Suppressor macrophage treated with lipopolysaccharide for 1 hour (primary cell): ENCODE measurements at regions not wholly inside any gene's neighbourhood (a gene's known extent, or its start where the extent isn't known, plus 50 kb on each side); places are given as distances from the start of the nearest gene placed in this dataset.
"Not testable (repeated sequence)": the region's sequence is repeated elsewhere in the genome, so short reads cannot be mapped to it uniquely, and the experiment has no call there.

Source experiments
- DNase-seq, 3 donors: peaks; one replicate each; pipeline ENCODE4 v3.0.0-alpha.2; 2020 to 2022

DNA sequence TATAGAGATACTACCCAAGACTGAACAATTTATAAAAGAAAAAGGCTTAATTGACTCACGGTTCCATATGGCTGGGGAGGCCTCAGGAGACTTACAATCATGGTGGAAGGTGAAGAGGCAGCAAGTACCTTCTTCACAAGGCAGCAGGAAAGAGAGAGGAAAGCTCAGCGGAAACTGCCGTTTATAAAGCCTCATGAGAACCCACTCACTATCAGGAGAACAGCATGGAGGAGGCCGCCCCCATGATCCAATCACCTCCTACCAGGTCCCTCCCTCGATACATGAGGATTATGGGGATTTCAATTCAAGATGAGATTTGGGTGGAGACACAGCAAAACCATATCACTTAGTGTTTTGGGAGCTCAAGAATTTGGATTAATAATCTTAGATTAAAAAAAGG lies 240.2 kb downstream of the UACA start:
- no peak for DNase-seq

DNA sequence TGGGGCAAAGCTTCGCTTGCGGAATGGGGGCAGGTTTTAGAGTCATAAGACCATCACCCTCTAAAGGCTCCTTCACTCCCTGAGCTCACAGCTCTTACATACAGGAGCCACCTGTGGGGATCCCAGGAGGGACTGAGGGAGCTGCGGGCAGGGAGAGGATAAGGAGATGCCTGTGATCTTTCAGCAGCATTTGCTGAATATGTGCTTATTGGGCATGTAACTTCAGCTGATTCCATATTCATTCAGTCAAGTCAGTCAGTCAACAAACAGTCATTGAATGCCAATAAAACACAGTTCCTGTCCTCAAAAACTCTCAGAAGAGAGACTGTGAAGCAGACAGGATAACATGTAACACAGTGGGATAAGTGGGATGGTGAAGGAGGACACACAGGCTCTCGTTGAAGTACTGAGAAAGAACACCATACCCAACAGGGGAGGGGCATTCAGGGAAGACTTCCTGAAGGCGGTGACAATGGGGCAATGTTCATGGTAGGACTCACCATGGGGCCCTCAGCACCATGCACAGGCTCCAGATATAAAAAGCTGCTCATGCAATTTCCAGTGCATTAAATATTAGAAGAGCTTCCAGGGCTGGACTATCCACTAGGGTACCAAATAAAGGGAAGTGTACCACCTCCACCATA lies 240.9 kb downstream of the UACA start:
- no peak for DNase-seq

DNA sequence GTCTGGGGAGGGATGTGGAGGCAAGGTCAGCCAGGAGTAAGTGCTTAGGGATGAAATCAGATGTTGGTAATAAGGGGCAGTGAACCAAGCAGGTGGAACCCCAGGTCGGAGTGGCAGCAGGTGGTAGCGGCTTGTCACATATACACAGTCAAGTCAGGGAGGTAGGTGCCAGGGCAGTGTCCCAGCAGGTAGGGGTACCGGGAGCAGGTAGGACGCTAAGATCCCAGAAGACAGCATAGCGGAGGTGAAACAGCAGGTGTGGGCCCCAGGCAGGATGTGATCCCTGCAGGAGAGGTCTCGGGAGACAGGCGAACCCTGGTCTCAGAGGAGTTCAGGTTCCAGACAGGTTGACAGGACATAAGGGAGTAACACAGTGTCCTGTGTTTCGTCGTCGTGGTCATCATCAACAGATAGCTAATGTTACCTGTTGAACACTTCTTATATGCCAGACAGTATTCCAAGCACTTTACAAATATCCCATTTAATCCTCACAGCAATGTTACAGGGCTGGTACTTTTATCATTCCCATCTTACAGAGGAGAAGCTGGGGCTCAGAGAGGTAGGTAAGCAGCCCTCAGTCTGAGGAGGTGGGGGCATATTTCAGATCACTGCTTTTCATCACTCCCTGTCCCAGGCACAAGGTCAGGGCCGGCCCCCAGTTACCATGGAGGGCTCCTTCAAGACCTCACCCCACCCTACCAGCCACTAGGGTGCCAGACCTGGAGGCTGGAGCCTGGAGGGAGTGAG lies 241.6 kb downstream of the UACA start:
- no peak for DNase-seq

DNA sequence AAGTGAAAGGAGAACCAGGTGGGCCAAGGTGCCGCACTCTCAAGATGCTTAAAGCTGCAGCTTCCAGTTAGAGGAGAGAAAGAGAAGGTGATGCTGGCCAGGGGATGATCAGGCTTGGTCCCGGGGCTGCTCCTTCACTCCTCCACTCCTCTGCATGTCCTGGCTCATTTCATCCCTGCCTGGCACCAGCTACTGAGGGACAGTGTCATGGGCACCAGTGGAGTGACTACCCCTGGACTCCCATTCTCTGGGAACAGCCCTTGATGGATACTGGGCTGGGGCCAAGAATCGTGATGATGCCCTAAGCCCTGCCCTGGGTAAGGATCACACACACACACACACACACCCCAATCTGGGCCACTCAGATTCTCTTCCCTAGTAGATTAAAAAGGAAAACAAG lies 243.7 kb downstream of the UACA start:
- DNase-seq = no peak

DNA sequence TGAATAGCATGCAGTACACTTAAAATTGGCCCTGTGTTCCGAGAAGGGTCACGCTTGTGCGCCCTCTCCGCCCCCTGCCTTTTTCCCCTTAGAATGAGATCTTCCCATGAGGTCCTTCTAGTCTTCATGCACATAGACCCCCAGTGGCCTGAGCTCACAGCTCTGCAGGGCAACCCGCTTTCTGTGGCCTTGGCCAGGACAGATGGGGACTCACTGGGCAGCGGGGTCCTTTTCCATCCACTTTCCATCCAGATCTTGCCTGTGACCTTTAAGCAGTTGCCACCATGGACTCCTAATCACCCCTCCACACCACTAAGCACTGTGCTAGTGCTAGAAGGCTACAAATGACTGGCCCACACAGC lies 244.4 kb downstream of the UACA start:
- no peak for DNase-seq

DNA sequence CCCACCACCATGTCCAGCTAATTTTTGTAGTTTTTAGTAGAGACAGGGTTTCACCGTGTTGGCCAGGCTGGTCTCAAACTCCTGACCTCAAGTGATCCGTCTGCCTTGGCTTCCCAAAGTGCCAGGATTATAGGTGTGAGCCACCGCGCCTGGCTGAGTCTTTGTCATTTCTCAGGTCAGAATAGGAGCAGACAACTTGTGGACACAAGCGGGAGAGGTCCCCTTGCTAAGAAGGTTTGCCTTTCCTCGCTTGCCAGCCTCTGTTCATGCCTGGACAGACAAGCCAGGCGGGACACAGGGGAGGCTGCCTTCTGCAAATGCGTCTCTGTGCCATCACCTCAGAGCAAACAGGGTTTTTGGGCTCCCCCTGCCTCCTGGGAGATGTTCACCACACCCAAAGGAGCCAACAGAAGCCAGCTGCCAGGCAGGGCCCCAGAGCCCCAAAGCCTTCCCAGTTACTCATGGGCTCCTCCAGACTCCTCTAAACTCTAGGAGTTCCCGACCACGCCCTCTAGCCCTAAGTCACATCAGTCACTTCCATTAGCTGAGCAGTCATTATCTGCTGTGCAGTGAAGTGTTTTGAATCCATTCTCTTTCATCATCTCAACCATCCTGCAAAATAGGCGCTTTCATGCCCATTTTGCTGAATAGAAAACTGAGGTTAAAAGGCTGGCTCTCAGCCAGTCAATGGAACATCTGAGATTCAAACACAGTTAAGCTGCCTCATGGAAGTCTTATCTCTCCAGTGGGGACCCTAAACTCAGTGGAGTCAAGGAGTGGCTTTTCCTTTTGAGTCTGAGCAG lies 245.0 kb downstream of the UACA start:
- peak; percentile 24 to 44 (median 35) for DNase-seq

DNA sequence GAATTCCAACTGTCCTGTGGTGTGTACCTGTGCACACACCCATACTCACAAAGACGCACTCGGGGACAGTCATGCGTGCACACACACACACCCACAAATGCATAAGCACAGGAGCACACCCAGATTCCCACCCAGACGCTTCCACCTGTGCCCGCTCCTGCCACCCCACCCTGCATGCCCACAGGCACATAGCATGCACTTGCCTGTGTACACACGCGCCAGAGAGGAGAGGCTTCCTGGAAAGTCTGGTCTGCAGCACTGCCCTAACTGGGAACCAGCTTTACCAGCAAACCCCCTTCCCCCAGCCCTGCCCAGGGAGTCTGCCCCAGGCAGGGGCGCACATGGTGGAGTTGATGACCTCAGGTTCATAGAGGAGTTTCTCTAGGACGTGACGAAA lies 246.2 kb downstream of the UACA start:
- no peak for DNase-seq

DNA sequence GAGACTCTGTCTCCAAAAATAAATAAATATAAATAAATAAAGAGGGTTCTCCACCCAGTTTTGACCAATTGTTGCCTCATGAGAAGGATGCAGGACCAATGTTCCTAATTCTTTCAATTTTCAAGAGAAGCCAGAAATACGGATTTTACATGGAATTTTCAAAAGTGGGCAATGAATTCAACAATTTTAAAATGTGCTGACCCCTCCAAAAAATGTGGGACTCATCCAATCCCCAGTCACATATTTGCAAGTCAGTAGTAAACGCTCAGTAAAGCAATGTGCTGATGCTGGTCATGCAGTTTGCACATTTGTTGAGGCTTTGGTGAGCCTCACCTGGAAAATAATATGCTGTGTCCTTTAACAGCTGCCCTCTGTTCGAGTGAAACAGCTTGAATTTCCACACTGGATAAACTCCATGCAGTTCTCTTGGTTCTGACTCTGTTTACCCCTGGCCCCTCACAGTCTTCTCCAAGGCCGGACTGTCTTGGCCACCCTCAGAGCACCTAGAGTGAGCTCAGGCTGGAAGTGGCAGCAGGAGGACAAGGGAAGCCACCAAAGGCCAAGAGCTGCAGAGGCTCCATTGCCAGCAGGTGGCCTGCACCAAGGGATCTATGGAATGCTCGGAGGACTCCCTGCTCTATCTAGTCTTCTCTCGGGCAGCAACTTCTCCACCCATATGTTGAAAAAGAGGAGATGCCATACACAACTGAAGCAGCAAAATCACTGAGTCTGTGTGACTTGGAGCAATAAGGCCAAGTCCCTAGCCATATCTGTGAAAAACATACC lies 246.8 kb downstream of the UACA start:
- DNase-seq = no peak

DNA sequence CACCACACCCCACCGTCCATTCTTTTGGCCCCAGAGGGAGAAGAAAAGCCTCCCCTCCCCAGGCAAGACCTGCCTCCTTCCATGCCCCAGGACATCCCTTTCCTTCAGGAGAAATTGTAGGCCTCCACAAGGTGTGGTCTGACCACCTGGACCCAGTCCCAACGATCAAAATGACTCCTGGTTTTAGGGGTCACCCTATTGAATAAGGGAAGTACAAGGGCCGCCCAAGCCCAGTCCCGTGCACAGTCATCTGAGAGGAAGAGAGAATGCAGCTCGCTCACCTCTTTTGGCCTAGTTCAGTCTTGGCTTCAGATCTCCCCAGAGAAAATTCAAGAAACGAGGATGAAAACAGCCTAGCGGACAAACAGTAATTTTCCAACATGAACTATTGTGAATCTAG lies 249.1 kb downstream of the UACA start:
- peak in 2 of 3 donors; percentile 27 to 31 for DNase-seq

DNA sequence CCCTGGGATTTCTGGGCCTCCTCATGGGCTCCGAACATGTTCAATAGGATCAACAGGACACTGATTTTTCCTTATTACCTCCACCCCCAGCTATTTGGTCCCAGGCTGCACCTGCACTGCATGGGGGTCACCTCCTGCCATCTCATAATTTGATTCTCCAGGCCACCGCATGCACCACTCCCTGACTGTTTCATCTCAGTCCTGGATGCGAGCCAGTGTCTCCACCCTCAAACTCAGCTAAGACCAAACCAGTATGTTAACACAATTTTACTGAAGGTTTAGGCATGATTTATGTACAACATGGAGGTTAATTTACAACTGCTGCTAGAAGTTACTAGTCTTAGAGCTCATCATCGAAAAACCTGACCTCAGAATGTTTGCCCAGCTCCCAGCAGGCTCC lies 249.5 kb downstream of the UACA start:
- no peak for DNase-seq

DNA sequence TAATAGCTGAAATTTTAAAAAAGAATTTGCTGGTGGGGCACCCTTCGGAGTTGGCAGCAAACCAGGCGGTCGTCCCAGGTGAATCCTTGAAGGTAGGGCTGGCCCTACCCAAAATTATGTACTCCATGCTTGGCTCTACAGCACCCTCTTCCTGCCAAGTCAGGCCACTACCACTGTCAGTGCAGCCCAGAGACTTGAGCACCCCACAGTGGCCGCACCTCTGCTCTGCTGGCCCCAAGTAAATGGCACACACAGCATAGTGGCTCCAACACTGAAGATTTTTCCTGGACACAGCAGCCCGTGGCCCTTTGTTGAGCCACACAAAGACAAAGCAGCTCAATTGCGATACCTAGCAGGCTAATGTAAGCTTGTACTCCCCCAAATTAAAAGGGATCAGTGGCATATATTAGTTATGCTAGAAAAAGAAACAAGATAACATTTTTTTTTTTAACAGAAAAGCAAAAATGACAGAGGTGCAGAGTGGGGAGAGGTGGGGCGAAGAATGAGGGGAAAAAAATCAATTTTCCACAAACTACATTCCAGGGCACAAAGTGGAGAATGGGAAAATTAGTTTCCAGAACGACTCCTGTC lies 250.5 kb downstream of the UACA start:
- peak; percentile 84 to 85 (median 84) for DNase-seq

DNA sequence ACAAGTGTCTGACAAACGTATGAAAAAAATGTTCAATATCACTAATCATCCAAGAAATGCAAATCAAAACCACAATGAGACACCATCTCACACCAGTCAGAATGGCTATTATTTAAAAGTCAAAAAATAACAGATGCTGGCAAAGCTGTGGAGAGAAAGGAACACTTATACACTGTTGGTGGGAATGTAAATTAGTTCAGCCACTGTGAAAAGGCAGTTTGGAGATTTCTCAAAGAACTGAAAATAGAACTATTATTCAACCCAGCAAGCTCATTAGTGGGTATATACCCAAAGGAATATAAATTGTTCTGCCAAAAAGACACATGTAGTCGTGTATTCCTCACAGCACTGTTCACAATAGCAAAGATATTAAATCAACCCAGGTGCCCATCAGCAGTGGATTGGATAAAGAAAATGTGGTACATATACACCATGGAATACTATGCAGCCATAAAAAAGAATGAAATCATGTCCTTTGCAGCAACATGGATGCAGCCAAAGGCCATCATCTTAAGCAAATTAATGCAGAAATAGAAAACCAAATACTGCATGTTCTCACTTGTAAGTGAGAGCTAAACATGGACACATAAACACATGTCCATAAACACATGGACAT lies 251.3 kb downstream of the UACA start:
- not testable (repeated sequence) for DNase-seq

DNA sequence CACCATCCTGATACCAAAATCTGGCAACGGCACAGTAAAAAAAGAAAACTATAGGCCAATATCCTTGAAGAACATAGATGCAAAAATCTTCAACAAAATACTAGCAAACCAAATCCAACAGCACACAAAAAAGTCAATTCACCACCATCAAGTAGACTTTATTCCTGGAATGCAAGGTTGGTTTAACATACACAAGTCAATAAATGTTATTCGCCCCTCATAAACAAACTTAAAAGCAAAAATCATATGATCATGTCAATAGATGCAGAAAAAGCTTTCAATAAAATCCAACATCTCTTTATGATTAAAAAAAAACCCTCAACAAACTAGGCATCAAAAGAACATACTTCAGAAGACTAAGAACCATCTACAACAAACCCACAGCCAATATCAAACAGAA lies 252.9 kb downstream of the UACA start:
- no peak for DNase-seq

DNA sequence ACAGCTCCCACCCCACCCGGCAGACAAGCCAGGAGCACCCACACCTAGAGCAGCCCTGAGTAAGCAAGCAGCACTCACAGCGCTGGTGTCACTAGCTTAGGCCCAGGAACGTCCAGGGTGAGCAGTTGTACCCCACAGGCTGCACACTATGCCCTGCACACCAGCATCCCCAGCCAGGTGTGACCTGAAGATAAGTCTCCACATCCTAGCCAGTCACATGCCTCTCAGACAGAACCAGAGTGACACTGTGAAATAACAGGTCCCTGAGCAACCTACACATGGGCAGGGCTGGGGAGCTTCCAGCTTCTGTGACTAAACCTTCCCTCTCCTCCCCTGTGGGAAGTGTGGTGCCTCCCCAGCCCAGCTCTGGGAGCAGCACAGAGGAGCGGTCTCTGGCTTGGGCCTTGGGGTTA lies 253.6 kb downstream of the UACA start:
- peak; percentile 47 to 59 (median 53) for DNase-seq

DNA sequence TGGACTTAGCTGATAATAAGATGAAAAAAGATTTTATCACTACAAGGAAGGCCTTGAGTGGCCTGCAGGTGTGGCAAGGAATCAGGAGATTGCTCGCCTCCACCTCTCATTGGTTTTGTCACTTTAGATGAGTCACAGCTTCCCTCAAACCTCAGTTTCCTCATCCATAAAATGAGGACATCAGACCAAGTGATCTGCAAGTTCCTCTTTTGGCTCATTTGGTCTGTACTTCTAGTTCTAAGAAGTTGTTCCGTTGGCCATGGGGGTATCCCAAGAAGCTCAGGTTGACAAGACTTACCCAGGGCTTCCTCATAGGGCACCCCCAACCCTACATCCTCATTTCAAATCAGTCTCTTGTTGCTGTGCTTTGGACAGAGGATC lies 254.1 kb downstream of the UACA start:
- peak; percentile 86 to 94 (median 91) for DNase-seq

DNA sequence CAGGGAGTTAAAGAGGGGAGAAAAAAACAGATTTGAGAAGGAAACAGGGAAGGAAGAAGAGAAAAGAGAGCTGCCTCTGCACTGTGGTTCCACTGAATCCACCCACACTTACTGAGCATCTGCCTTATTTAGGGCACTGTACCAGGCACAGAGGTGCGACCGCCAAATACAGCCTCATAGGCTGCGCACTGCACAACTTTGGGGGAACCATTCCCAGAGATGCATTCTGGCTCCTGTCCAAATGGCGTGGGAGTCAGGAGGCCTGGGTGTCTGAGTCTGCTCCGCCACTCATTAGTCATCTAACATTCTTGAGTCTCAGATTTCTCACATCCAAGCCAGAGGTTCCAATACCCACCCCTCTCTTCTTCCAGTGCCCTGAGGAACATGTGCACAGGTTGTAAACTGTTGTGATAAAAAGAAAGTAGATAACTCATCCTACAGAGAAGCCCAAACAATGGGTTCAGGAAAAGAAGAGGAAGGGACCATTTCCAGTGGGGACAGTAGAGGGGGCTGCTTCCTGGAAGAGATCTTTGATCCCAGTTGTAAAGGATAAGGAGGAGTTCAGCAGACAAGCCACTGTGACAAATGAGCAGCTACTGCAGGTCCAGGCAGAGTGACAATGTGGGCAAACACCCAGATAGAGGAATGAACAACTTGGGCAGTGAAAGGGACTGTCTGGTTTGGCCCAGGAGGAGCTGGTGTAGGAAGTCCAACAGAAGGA lies 254.6 kb downstream of the UACA start:
- peak; percentile 91 to 92 (median 91) for DNase-seq

DNA sequence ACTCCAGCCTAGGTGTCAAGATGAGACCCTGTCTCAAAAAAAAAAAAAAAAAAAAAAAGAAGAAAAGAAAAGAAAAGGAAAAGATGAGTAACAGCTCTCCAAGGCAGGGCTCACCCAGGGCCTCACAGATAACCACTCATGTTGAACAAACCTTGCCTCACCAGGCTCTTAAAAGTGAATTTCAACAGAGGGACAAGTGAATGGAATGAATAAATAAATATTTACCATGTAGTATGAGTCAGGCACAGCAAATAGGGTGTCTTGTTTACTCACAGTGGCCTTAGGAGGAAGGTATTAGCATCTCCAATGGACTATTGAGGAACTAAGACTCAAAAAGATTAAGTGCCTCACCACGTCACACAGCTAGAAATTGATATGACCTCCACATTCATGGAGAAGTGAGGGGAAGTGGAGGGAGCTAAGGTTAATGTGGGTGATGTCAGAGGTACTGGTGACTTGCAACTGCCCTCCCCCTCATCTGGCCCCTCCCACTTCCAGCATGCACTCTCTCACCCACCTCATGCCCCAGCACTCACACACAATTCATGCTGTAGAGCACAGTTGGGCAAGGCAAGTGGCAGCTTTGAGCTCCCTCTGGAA lies 255.5 kb downstream of the UACA start:
- DNase-seq = peak; percentile 91 to 98 (median 95)

DNA sequence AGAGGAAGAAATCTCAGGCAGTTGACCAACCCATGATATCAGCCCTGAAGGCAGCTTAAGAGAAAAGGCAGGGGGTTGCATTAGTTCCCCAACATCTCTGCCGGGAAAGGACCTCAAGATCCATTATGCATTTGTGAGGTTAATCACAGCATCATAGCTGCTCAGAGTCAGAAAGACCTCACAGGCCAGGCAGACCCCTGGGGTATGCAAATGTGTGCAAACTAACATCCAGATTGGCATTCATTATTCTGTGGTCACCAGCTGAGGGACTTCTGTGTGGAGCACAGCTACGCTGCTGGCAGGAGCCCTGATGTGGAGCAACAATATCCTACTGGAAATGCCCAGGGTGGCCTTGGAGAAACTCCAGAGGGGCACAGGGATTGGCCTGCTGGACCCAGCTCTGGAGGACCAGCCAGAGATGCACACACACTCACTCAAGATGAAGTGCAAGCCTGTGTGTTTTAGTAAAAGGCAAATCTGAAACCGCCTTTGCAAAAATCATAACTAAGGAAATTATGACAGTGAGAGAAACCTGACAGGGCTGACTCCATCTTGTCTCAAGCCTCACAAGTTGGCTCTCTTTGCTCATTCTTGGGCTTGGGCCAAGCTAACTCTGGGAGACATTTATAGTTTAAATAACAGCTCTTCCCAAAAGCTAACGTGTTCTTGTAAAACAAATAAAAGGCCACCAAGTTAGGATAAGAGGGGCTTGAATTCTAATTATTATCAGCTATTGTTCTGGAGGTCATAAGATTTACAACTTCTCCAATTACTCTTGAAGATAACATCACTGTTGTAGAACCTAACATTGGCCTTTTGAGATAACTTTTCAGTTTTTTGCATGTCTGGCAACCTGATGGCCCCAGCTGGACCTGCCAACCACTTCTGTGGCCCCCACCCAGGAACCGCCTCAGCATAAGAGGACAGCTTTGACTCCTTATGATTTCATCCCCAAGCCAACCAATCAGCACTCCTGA lies 257.1 kb downstream of the UACA start:
- DNase-seq = peak in 2 of 3 donors; percentile 52 to 72

DNA sequence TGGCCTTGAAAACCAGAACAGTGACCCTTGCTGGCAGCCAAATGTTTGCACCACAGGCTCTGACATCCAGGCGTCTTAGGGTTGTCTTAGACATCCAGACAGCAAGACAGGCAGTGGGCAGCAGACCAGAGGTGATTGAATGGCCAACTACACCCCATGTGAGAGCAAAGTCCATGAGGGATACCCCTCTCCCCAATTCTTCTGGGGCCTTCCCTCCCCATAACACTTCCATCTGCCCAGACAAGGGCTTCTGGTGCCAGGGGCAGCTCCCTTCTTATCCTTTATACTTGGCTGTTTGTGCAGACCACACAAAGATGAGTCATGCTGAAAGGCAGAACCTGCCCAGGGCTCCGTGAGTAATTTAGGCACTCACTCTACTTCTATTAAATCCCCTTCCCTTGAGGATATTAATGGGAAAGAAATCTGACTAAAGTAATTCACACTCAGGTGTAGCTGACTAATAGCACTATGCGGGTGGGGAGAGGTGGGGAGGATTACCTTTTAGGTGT lies 257.9 kb downstream of the UACA start:
- peak; percentile 76 to 85 (median 82) for DNase-seq

DNA sequence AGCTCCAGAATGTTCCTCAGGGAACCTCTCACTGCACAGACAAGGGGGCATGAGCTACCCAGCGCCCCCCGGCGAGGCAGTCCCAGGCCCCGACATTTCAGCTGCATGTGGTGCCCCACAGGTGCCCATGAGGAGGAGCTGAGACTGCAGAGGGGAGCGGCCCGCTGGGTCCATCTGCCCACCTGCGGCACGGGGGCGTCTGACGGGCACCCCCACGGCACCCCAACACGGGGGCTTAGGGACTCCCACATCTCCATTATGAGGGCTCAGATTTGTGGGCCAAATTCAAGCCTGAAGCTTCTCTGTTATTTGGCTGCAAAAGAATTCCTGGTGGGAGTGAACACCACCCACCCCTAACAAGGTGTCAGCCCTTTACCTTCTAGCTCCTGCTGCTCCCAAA lies 258.4 kb downstream of the UACA start:
- DNase-seq = no peak
